PC-3 (cell line): ENCODE measurements at regions not wholly inside any gene's neighbourhood (a gene's known extent, or its start where the extent isn't known, plus 50 kb on each side); places are given as distances from the start of the nearest gene placed in this dataset.
A peak's percentile ranks its signal among the peaks of the same experiment; 100 is the strongest.

Source experiments
- ATAC-seq: fragments of 200-7000 bp; cut with Tn5 transposase; 2 replicates; pipeline ENCODE4 v1.9.1; 2020; ENCODE audit warnings: mild to moderate bottlenecking, moderate library complexity
- BruUV-seq: library from RNA; stranded (reverse); fragments of 400-500 nt; replicated peaks from 2 replicates; lab custom pipeline; 2021; lab: Mats Ljungman, UMichigan
- CTCF ChIA-PET: fragments of 300-600 bp; sonication (Branson Sonifier 250); formaldehyde crosslinking; loops from one replicate; lab custom pipeline; 2022; ENCODE audit warnings: antibody characterized with exemption; lab: Charles Lee
- POLR2A ChIA-PET: fragments of 300-600 bp; sonication (Branson Sonifier 250); formaldehyde crosslinking; loops from one replicate; lab custom pipeline; 2022; ENCODE audit warnings: antibody characterized with exemption; ENCODE audit not compliant: unreplicated experiment; lab: Charles Lee
- DNase-seq: peaks from one replicate; pipeline ENCODE4 v3.0.0-alpha.2; 2015
- H2AFZ ChIP-seq: fragments of 300-600 bp; sonication (generic); 2 replicates; pipeline ENCODE4 v1.6.0; 2016; ENCODE audit warnings: antibody characterized with exemption, low read length
- H3F3A ChIP-seq: fragments of 300-600 bp; sonication (generic); one replicate; pipeline ENCODE4 v1.6.0; 2017; ENCODE audit warnings: antibody characterized with exemption, low read length, control low read depth, mild to moderate bottlenecking; ENCODE audit not compliant: unreplicated experiment
- H3K27ac ChIP-seq: fragments of 300-600 bp; sonication (generic); 2 replicates; pipeline ENCODE4 v1.5.1; 2016; ENCODE audit warnings: mild to moderate bottlenecking, low read length
- H3K27me3 ChIP-seq: fragments of 300-600 bp; sonication (generic); 2 replicates; pipeline ENCODE4 v1.6.1; 2016; ENCODE audit warnings: low read length, mixed read lengths
- H3K36me3 ChIP-seq: fragments of 300-600 bp; sonication (generic); 2 replicates; pipeline ENCODE4 v1.6.1; 2016; ENCODE audit warnings: low read depth, mixed run types, low read length, mixed read lengths
- H3K4me1 ChIP-seq: fragments of 300-600 bp; sonication (generic); 2 replicates; pipeline ENCODE4 v1.5.1; 2016; ENCODE audit warnings: low read length; ENCODE audit not compliant: insufficient read depth
- H3K4me2 ChIP-seq: fragments of 300-600 bp; sonication (generic); 2 replicates; pipeline ENCODE4 v1.6.0; 2016; ENCODE audit warnings: low read length
- H3K4me3 ChIP-seq: fragments of 300-600 bp; sonication (generic); 2 replicates; pipeline ENCODE4 v1.5.1; 2016; ENCODE audit warnings: mild to moderate bottlenecking, low read length, mixed read lengths
- H3K79me2 ChIP-seq: fragments of 300-600 bp; sonication (generic); 2 replicates; pipeline ENCODE4 v1.6.1; 2017; ENCODE audit warnings: low read length, mixed read lengths
- H3K9ac ChIP-seq: fragments of 300-600 bp; sonication (generic); 2 replicates; pipeline ENCODE4 v1.6.0; 2016; ENCODE audit warnings: mild to moderate bottlenecking, low read length
- H3K9me2 ChIP-seq: fragments of 300-600 bp; sonication (generic); replicated peaks from 2 replicates; pipeline ENCODE4 v1.6.1; 2016; ENCODE audit warnings: mixed run types, low read length, mixed read lengths
- H3K9me3 ChIP-seq: fragments of 300-600 bp; sonication (generic); 2 replicates; pipeline ENCODE4 v1.6.1; 2016; ENCODE audit warnings: low read length, mixed read lengths
- H4K20me1 ChIP-seq: fragments of 300-600 bp; sonication (generic); 2 replicates; pipeline ENCODE4 v1.6.1; 2016; ENCODE audit warnings: low read length, mixed read lengths
- EZH2 ChIP-seq: fragments of 300-600 bp; sonication (generic); IDR thresholded peaks from one replicate; pipeline ENCODE4 v1.6.1; 2017; ENCODE audit warnings: antibody characterized with exemption, mild to moderate bottlenecking, low read length; ENCODE audit not compliant: unreplicated experiment
- EZH2phosphoT487 ChIP-seq: fragments of 300-600 bp; sonication (generic); IDR thresholded peaks from 2 replicates; pipeline ENCODE4 v1.6.1; 2018; ENCODE audit warnings: mild to moderate bottlenecking, antibody characterized with exemption, low read length, borderline replicate concordance
- intact Hi-C: fragments of 100-400 bp; cut with micrococcal nuclease; formaldehyde crosslinking; loops from 2 replicates; pipeline ENCODE4 v1.9.0; 2023
- TF ChIP-seq, protein P1 (sequence below): fragments of 300-600 bp; sonication (generic); conservative IDR thresholded peaks from 2 replicates; pipeline ENCODE4 v1.5.1; 2017; ENCODE audit warnings: antibody characterized with exemption, low read depth, mild to moderate bottlenecking, low read length

DNA sequence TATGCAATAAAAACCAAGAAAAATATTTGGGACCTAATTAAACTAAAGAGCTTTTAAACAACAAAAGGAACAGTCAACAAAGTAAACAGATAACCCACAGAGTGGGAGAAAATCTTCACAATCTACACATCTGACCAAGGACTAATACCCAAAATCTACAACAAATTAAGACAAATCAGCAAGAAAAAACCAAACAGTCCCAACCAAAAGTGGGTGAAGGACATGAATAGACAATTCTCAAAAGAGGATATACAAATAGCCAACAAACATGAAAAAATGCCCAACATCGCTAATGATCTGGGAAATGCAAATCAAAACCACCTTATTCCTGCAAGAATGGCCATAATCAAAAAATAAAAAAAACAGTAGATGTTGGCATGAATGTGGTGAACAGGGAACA, 250.1 kb downstream of the C1D start:
- TF ChIP-seq EZH2 (no peak), EZH2phosphoT487 (no peak)
- Histone ChIP-seq H3F3A (no peaks in the 10 kb centered on the region), H3K36me3 (no peaks in the 10 kb centered on the region), H3K27me3 (no peaks in the 10 kb centered on the region), H3K4me1 (no peaks in the 10 kb centered on the region), H3K27ac (no peak overlapping the region), H3K9me3 (no peaks in the 10 kb centered on the region; the same call in 1 of the 2 replicates), H3K4me3 (no peak overlapping the region), H2AFZ (no peak overlapping the region), H4K20me1 (no peaks in the 10 kb centered on the region), H3K9ac (no peak overlapping the region), H3K79me2 (no peaks in the 10 kb centered on the region), H3K4me2 (no peak overlapping the region), H3K9me2 (no peaks in the 10 kb centered on the region)
- intact Hi-C loops: no loop called here
- no TSS peak for BruUV-seq
- ChIA-PET POLR2A (no interaction called here), CTCF (no interaction called here)
- DNase-seq (no peak), ATAC-seq (no peak)

DNA sequence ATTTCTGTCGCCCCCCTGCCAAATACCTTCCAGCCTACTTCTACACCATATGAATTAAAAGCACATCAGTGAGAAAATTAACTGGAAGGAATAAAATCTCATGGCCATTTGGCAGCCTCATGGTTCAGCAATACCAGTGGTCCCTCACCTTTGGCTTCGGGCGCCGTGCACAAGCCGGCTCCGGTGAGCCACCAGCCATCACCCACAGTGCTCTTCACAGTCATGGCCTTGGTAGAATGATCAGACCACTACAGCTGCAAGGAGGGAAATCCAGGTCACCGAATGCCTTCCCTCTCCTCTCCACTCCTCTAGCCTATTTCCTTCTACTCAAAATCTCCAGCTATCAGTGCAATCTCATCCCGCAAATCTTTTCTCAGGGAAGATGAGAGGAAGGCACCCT, 239.1 kb downstream of the C1D start:
- ATAC-seq: no peak
- Histone ChIP-seq H4K20me1 (no peaks in the 10 kb centered on the region), H3K4me3 (no peak overlapping the region), H3K79me2 (no peaks in the 10 kb centered on the region), H3K27me3 (no peaks in the 10 kb centered on the region), H3K9me2 (no peaks in the 10 kb centered on the region), H3K4me2 (no peak overlapping the region), H3K9me3 (no peaks in the 10 kb centered on the region), H3K36me3 (no peaks in the 10 kb centered on the region), H3F3A (no peaks in the 10 kb centered on the region), H3K4me1 (peaks cover 10% of the 10 kb centered on the region), H3K9ac (no peak overlapping the region), H3K27ac (no peak overlapping the region), H2AFZ (no peak overlapping the region)
- no peak for DNase-seq
- BruUV-seq: no TSS peak
- intact Hi-C loops: no loop called here
- TF ChIP-seq EZH2phosphoT487 (no peak), EZH2 (no peak)
- TF ChIP-seq, protein P1, sequence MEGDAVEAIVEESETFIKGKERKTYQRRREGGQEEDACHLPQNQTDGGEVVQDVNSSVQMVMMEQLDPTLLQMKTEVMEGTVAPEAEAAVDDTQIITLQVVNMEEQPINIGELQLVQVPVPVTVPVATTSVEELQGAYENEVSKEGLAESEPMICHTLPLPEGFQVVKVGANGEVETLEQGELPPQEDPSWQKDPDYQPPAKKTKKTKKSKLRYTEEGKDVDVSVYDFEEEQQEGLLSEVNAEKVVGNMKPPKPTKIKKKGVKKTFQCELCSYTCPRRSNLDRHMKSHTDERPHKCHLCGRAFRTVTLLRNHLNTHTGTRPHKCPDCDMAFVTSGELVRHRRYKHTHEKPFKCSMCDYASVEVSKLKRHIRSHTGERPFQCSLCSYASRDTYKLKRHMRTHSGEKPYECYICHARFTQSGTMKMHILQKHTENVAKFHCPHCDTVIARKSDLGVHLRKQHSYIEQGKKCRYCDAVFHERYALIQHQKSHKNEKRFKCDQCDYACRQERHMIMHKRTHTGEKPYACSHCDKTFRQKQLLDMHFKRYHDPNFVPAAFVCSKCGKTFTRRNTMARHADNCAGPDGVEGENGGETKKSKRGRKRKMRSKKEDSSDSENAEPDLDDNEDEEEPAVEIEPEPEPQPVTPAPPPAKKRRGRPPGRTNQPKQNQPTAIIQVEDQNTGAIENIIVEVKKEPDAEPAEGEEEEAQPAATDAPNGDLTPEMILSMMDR: no peak
- ChIA-PET CTCF (no interaction called here), POLR2A (no interaction called here)

- no TSS peak for BruUV-seq
- Histone ChIP-seq H3K9ac (no peak overlapping the region), H3K27me3 (no peaks in the 10 kb centered on the region), H3K27ac (no peak overlapping the region), H3K4me1 (peaks cover 10% of the 10 kb centered on the region), H3K4me3 (no peak overlapping the region), H2AFZ (no peak overlapping the region), H3K79me2 (no peaks in the 10 kb centered on the region), H3K9me3 (no peaks in the 10 kb centered on the region), H3K4me2 (no peak overlapping the region), H3K36me3 (no peaks in the 10 kb centered on the region), H3F3A (no peaks in the 10 kb centered on the region), H3K9me2 (no peaks in the 10 kb centered on the region), H4K20me1 (no peaks in the 10 kb centered on the region)
- intact Hi-C loops: no loop called here
- ATAC-seq (0 out of 2 replicates have a peak, but pooled peaks have one; percentile 45), DNase-seq (peak; percentile 18)
- CTCF ChIA-PET: no interaction called here
- TF ChIP-seq, protein P1: no peak
- TF ChIP-seq EZH2phosphoT487 (no peak), EZH2 (no peak)
- POLR2A ChIA-PET: no interaction called here
Measured at GRCh38 chr2:67824186-67824585, 238.6 kb downstream of the C1D start.
